ENCODE measurements at regions not wholly inside any gene's neighbourhood (a gene's known extent, or its start where the extent isn't known, plus 50 kb on each side); places are given as distances from the start of the nearest gene placed in this dataset.

DNA sequence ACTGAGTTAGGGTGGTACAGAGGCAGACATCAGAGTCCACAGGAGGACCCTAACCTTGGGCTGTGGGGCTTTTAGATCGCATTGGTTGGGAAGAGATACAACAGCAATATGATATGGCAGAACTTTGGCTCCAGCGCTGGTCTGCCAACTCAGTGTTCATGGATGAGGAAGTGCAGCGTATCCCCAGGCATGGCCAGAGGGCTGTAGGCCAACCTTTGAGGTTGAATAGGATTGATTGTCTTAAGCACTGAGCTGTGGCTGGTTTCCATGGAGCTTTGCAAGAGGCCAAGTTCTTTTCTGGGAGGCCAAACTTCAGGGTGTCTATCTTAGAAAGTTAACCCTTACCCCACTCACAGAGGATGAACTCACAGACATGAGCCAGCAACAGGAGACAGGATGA, 144.1 kb upstream of the TMTC4 start:
- ChIA-PET POLR2A (no interaction called here), CTCF (no interaction called here)
- H3K9me3 ChIP-seq (ENCODE audit: control insufficient read depth, insufficient read depth, low read depth, low read length) = no peaks in the 10 kb centered on the region
- TF ChIP-seq ZNF510 (tag by site-specific recombination; IDR thresholded peaks at IDR 0.05; ENCODE audit: insufficient replicate concordance) = no peak
- no peak for TF ChIP-seq ZEB2 (tag by site-specific recombination; IDR thresholded peaks at IDR 0.05)
- TF ChIP-seq HOXA7 (CRISPR knock-in tag; IDR thresholded peaks at IDR 0.05; ENCODE audit: borderline replicate concordance) = no peak
- TF ChIP-seq ZNF596 (tag by site-specific recombination; IDR thresholded peaks at IDR 0.05) = no peak
- TF ChIP-seq TCF7L2 (IDR thresholded peaks at IDR 0.05; ENCODE audit: borderline replicate concordance, low read depth, low read length) = no peak
- TF ChIP-seq ZNF837 (tag by site-specific recombination; IDR thresholded peaks at IDR 0.05) = no peak
- TF ChIP-seq ZNF26 (tag by site-specific recombination; IDR thresholded peaks at IDR 0.05) = no peak
- TF ChIP-seq, protein P1, sequence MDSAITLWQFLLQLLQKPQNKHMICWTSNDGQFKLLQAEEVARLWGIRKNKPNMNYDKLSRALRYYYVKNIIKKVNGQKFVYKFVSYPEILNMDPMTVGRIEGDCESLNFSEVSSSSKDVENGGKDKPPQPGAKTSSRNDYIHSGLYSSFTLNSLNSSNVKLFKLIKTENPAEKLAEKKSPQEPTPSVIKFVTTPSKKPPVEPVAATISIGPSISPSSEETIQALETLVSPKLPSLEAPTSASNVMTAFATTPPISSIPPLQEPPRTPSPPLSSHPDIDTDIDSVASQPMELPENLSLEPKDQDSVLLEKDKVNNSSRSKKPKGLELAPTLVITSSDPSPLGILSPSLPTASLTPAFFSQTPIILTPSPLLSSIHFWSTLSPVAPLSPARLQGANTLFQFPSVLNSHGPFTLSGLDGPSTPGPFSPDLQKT (IDR thresholded peaks at IDR 0.05; ENCODE audit: borderline replicate concordance, low read depth, low read length) = no peak
- H3K36me3 ChIP-seq (ENCODE audit: control insufficient read depth in 2 of 2, insufficient read depth in 1 of 2, low read length in 2 of 2) = no peaks in the 10 kb centered on the region
- no peaks in the 10 kb centered on the region for H3K4me1 ChIP-seq (ENCODE audit: control insufficient read depth, insufficient read depth, low read length)
- no peak overlapping the region for H3K4me3 ChIP-seq (ENCODE audit: low read depth, low read length)
- no peak overlapping the region for H3K27ac ChIP-seq (ENCODE audit: extremely low read depth, low read depth, low read length)

DNA sequence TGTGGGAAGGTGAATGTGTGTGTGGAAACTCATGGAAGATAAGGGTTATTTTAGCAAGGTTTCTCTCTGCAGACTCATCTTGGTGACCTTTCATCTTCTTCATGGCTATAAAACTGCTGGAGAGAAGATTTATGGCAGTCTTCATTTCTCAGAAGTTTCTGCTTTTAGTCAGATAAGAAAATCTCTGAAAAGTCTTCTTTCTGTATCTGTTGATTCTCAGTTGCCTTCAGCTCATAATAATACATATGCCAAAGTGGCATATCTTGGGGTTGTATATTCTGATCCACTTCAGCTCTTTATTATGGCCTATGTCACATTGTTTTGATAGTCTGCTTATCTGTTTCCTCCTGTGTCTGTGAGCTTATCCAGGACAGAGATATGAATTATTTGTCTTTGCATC, 143.3 kb upstream of the TMTC4 start:
- TF ChIP-seq ZNF704 (tag by site-specific recombination; IDR thresholded peaks at IDR 0.05) = no peak
- TF ChIP-seq PRDM6 (tag by site-specific recombination; IDR thresholded peaks at IDR 0.05) = no peak
- TF ChIP-seq ZNF10 (tag by site-specific recombination; IDR thresholded peaks at IDR 0.05) = no peak
- ChIA-PET POLR2A (no interaction called here), CTCF (no interaction called here)
- Histone ChIP-seq H3K27ac (ENCODE audit: extremely low read depth, low read depth, low read length) (no peak overlapping the region), H3K9me3 (ENCODE audit: control insufficient read depth, insufficient read depth, low read depth, low read length) (no peaks in the 10 kb centered on the region), H3K4me1 (ENCODE audit: control insufficient read depth, insufficient read depth, low read length) (no peaks in the 10 kb centered on the region), H3K4me3 (ENCODE audit: low read depth, low read length) (no peak overlapping the region), H3K36me3 (ENCODE audit: control insufficient read depth in 2 of 2, insufficient read depth in 1 of 2, low read length in 2 of 2) (no peaks in the 10 kb centered on the region)

GRCh38 chr13:100815476-100816046, 141.0 kb upstream of the TMTC4 start:
- TF ChIP-seq GLI2 (tag by site-specific recombination; IDR thresholded peaks at IDR 0.05; ENCODE audit: borderline replicate concordance, low read depth) (no peak), REPIN1 (tag by site-specific recombination; IDR thresholded peaks at IDR 0.05; ENCODE audit: low read depth) (no peak), FEZF1 (tag by site-specific recombination; IDR thresholded peaks at IDR 0.05) (no peak), PRDM6 (tag by site-specific recombination; IDR thresholded peaks at IDR 0.05) (no peak), ZNF580 (tag by site-specific recombination; IDR thresholded peaks at IDR 0.05) (no peak), ZNF624 (tag by site-specific recombination; IDR thresholded peaks at IDR 0.05) (no peak), SP7 (tag by site-specific recombination; IDR thresholded peaks at IDR 0.05) (no peak), PRDM4 (tag by site-specific recombination; IDR thresholded peaks at IDR 0.05) (no peak), ZNF174 (tag by site-specific recombination; IDR thresholded peaks at IDR 0.05) (no peak), KLF16 (tag by site-specific recombination; IDR thresholded peaks at IDR 0.05) (no peak), ZNF777 (tag by site-specific recombination; IDR thresholded peaks at IDR 0.05; ENCODE audit: borderline replicate concordance) (no peak)
- Histone ChIP-seq H3K4me3 (ENCODE audit: low read depth, low read length) (no peak overlapping the region), H3K9me3 (ENCODE audit: control insufficient read depth, insufficient read depth, low read depth, low read length) (no peaks in the 10 kb centered on the region), H3K27ac (ENCODE audit: extremely low read depth, low read depth, low read length) (no peak overlapping the region), H3K4me1 (ENCODE audit: control insufficient read depth, insufficient read depth, low read length) (no peaks in the 10 kb centered on the region), H3K36me3 (ENCODE audit: control insufficient read depth in 2 of 2, insufficient read depth in 1 of 2, low read length in 2 of 2) (no peaks in the 10 kb centered on the region)
- POLR2A ChIA-PET = no interaction called here
- CTCF ChIA-PET = interaction anchor here (0.9 kb wide), 1 partner anchor 308 kb away, joined by 3 read pairs; no protein-coding TSS in a partner anchor
